Neural cell (in vitro differentiated cells): ENCODE measurements at regions not wholly inside any gene's neighbourhood (a gene's known extent, or its start where the extent isn't known, plus 50 kb on each side); places are given as distances from the start of the nearest gene placed in this dataset.

Experiments used
- H2AFZ ChIP-seq: fragments of 200-600, 300-800 bp; sonication (generic), shearing (Covaris generic); 2 replicates; pipeline ENCODE4 v1.6.0; 2014; ENCODE audit warnings: low read depth, mild to moderate bottlenecking, antibody characterized with exemption, low read length, moderate library complexity
- H3F3A ChIP-seq: fragments of 200-600 bp; shearing (Covaris generic); 2 replicates; pipeline ENCODE4 v1.6.1; 2016; ENCODE audit warnings: mild to moderate bottlenecking, moderate library complexity, mixed read lengths, antibody characterized with exemption, low read length; ENCODE audit not compliant: insufficient read depth, poor library complexity, severe bottlenecking
- H3K27ac ChIP-seq: fragments of 200-600, 300-800 bp; sonication (generic), shearing (Covaris generic); 2 replicates; pipeline ENCODE4 v1.5.1; 2014; ENCODE audit warnings: mild to moderate bottlenecking, low read length, moderate library complexity
- H3K27me3 ChIP-seq: fragments of 300-800, 200-600 bp; sonication (generic), shearing (Covaris generic); 2 replicates; pipeline ENCODE4 v1.6.0; 2014; ENCODE audit warnings: mild to moderate bottlenecking, low read depth, low read length, moderate library complexity; ENCODE audit not compliant: insufficient read depth
- H3K36me3 ChIP-seq: fragments of 300-800, 200-600 bp; sonication (generic), shearing (Covaris generic); 2 replicates; pipeline ENCODE4 v1.5.1; 2014; ENCODE audit warnings: mild to moderate bottlenecking, antibody characterized with exemption, low read length, moderate library complexity; ENCODE audit not compliant: insufficient read depth
- H3K4me2 ChIP-seq: fragments of 300-800, 200-600 bp; sonication (generic), shearing (Covaris generic); 2 replicates; pipeline ENCODE4 v1.6.0; 2014; ENCODE audit warnings: mild to moderate bottlenecking, low read length
- H3K4me3 ChIP-seq: fragments of 300-800, 200-600 bp; sonication (generic), shearing (Covaris generic); 2 replicates; pipeline ENCODE4 v1.5.1; 2014; ENCODE audit warnings: mild to moderate bottlenecking, low read length, moderate library complexity
- H3K79me2 ChIP-seq: fragments of 200-600 bp; shearing (Covaris generic); replicated peaks from 2 replicates; pipeline ENCODE4 v1.6.0; 2014; ENCODE audit warnings: mild to moderate bottlenecking, low read length, moderate library complexity; ENCODE audit not compliant: insufficient read depth
- H3K9ac ChIP-seq: fragments of 300-800, 200-600 bp; sonication (generic), shearing (Covaris generic); 2 replicates; pipeline ENCODE4 v1.6.1; 2016; ENCODE audit warnings: mild to moderate bottlenecking, low read length, mixed read lengths
- H3K9me2 ChIP-seq: fragments of 200-600 bp; shearing (Covaris generic); 2 replicates; pipeline ENCODE4 v1.6.1; 2016; ENCODE audit warnings: mild to moderate bottlenecking, low read length, mixed read lengths; ENCODE audit not compliant: insufficient read depth
- H3K9me3 ChIP-seq: fragments of 200-600, 300-800 bp; sonication (generic), shearing (Covaris generic); 2 replicates; pipeline ENCODE4 v1.6.1; 2016; ENCODE audit warnings: mild to moderate bottlenecking, mixed run types, low read length, moderate library complexity, mixed read lengths
- H4K20me1 ChIP-seq: fragments of 200-600 bp; shearing (Covaris generic); 2 replicates; pipeline ENCODE4 v1.6.1; 2016; ENCODE audit warnings: mild to moderate bottlenecking, mixed run types; ENCODE audit not compliant: insufficient read depth
- CTCF ChIP-seq: fragments of 450-650 bp; IDR thresholded peaks from 2 replicates; pipeline ENCODE4 v1.5.1; 2014; ENCODE audit warnings: antibody characterized with exemption, mild to moderate bottlenecking, moderate library complexity; ENCODE audit not compliant: poor library complexity, severe bottlenecking
- EP300 ChIP-seq: fragments of 450-650 bp; conservative IDR thresholded peaks from 2 replicates; pipeline ENCODE4 v1.6.1; 2014; ENCODE audit warnings: antibody characterized with exemption, mild to moderate bottlenecking, moderate library complexity; ENCODE audit not compliant: poor library complexity, severe bottlenecking
- EZH2 ChIP-seq: fragments of 200-600, 300-800 bp; shearing (Covaris generic), sonication (generic); IDR thresholded peaks from 2 replicates; pipeline ENCODE4 v1.6.1; 2014; ENCODE audit warnings: antibody characterized with exemption, low read length, borderline replicate concordance, mild to moderate bottlenecking; ENCODE audit not compliant: insufficient read depth, poor library complexity, severe bottlenecking
- MXI1 ChIP-seq: fragments of 450-650 bp; conservative IDR thresholded peaks from 2 replicates; pipeline ENCODE4 v1.6.1; 2014; ENCODE audit warnings: antibody characterized with exemption, mild to moderate bottlenecking; ENCODE audit not compliant: poor library complexity, severe bottlenecking
- POLR2AphosphoS5 ChIP-seq: IDR thresholded peaks from 2 replicates; pipeline ENCODE4 v1.6.1; 2012
- RAD21 ChIP-seq: fragments of 450-650 bp; conservative IDR thresholded peaks from 2 replicates; pipeline ENCODE4 v1.6.1; 2014; ENCODE audit warnings: antibody characterized with exemption, mild to moderate bottlenecking, moderate library complexity
- SMC3 ChIP-seq: fragments of 450-650 bp; conservative IDR thresholded peaks from 2 replicates; pipeline ENCODE4 v1.6.1; 2014; ENCODE audit warnings: antibody characterized with exemption, mild to moderate bottlenecking, moderate library complexity; ENCODE audit not compliant: poor library complexity
- TAF1 ChIP-seq: IDR thresholded peaks from 2 replicates; pipeline ENCODE4 v1.6.1; 2012; ENCODE audit warnings: low read depth
- TF ChIP-seq, protein P1 (sequence below): IDR thresholded peaks from 2 replicates; pipeline ENCODE4 v1.6.1; 2012; ENCODE audit warnings: borderline replicate concordance

DNA sequence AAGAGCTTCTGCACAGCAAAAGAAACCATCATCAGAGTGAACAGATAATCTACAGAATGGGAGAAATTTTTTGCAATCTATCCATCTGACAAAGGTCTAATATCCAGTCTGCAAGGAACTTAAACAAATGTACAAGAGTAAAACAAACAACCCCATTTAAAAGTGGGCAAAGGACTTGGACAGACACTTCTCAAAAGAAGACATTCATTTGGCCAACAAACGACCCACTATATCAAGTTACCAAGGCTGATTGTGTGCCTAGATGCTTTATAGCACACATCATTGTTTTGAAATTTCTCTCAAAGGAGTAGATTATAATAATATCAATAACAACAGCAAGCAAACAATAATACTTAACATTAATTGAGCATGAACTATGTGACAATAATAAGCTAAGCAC is 117.1 kb downstream of the TFPI2 start:
- no peaks in the 10 kb centered on the region for H3F3A ChIP-seq
- H4K20me1 ChIP-seq, result no peaks in the 10 kb centered on the region
- no peak overlapping the region for H3K9ac ChIP-seq
- H3K27ac ChIP-seq, result no peak overlapping the region
- H3K4me3 ChIP-seq, result no peak overlapping the region
- no peaks in the 10 kb centered on the region for H3K9me2 ChIP-seq
- H3K36me3 ChIP-seq, result no peaks in the 10 kb centered on the region
- H3K79me2 ChIP-seq, result no peaks in the 10 kb centered on the region
- TF ChIP-seq SMC3 (no peak), POLR2AphosphoS5 (no peak), CTCF (no peak), RAD21 (no peak), EZH2 (no peak), MXI1 (no peak), TAF1 (no peak), EP300 (no peak)
- TF ChIP-seq, protein P1, sequence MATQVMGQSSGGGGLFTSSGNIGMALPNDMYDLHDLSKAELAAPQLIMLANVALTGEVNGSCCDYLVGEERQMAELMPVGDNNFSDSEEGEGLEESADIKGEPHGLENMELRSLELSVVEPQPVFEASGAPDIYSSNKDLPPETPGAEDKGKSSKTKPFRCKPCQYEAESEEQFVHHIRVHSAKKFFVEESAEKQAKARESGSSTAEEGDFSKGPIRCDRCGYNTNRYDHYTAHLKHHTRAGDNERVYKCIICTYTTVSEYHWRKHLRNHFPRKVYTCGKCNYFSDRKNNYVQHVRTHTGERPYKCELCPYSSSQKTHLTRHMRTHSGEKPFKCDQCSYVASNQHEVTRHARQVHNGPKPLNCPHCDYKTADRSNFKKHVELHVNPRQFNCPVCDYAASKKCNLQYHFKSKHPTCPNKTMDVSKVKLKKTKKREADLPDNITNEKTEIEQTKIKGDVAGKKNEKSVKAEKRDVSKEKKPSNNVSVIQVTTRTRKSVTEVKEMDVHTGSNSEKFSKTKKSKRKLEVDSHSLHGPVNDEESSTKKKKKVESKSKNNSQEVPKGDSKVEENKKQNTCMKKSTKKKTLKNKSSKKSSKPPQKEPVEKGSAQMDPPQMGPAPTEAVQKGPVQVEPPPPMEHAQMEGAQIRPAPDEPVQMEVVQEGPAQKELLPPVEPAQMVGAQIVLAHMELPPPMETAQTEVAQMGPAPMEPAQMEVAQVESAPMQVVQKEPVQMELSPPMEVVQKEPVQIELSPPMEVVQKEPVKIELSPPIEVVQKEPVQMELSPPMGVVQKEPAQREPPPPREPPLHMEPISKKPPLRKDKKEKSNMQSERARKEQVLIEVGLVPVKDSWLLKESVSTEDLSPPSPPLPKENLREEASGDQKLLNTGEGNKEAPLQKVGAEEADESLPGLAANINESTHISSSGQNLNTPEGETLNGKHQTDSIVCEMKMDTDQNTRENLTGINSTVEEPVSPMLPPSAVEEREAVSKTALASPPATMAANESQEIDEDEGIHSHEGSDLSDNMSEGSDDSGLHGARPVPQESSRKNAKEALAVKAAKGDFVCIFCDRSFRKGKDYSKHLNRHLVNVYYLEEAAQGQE, result no peak
- H3K27me3 ChIP-seq, result no peaks in the 10 kb centered on the region
- no peaks in the 10 kb centered on the region for H3K9me3 ChIP-seq
- no peak overlapping the region for H2AFZ ChIP-seq
- no peak overlapping the region for H3K4me2 ChIP-seq

GRCh38 chr7:93765475-93765874 is 125.1 kb downstream of the TFPI2 start:
- H3K36me3 ChIP-seq, result no peaks in the 10 kb centered on the region
- no peaks in the 10 kb centered on the region for H3K9me2 ChIP-seq
- H3K4me2 ChIP-seq, result no peak overlapping the region
- H4K20me1 ChIP-seq, result no peaks in the 10 kb centered on the region
- no peaks in the 10 kb centered on the region for H3K9me3 ChIP-seq
- H3K27me3 ChIP-seq, result no peaks in the 10 kb centered on the region
- H3K4me3 ChIP-seq, result no peak overlapping the region
- H2AFZ ChIP-seq, result no peak overlapping the region
- no peaks in the 10 kb centered on the region for H3F3A ChIP-seq
- H3K9ac ChIP-seq, result no peak overlapping the region
- H3K79me2 ChIP-seq, result no peaks in the 10 kb centered on the region
- TF ChIP-seq MXI1, result no peak
- no peak for TF ChIP-seq RAD21
- TF ChIP-seq EZH2, result no peak
- no peak for TF ChIP-seq CTCF
- TF ChIP-seq, protein P1, result no peak
- no peak for TF ChIP-seq TAF1
- no peak for TF ChIP-seq POLR2AphosphoS5
- no peak for TF ChIP-seq EP300
- no peak for TF ChIP-seq SMC3
- no peak overlapping the region for H3K27ac ChIP-seq
